ENCODE measurements at regions not wholly inside any gene's neighbourhood (a gene's known extent, or its start where the extent isn't known, plus 50 kb on each side); places are given as distances from the start of the nearest gene placed in this dataset.

DNA sequence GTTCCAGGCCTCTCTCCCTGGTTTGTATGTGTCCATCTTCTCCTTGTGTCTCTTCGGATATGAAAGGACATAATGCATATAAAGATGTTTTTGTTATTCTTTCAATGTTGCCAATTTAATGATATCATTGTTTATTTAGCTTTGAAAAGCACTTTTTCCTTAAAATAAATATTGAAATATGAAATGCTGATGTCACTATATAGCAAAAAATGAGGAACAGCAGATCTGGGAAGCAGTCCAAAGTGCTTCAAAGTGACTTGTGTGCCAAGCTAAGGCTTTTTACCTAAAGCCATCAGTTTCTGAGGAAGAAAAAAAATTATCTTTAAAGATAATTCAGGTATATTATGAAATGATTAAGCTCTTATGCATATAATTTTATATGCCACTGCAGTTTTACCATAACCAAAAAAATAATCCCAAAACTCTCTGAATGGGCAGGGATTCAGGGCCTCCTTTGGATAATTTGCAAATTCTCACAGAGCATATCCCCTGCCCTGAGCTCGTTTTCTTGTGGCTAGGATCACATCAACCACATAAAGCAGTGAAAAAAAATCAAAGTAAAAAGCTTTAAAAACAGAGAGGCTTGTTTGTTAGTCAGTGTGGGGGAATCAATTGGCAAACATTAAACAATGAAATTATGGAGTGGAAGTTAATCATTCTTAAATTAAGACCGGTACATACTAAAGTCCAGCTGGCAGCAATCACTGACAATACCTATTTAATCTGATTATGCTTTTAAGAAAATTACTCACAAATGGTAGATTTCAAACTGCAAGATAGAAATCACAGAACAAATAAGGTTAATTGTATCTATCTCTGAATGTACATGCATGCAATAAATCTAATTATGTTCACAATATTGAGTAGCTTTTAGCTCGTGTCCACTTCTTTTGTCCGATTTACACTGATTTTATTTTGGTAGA, 1027.9 kb upstream of the ADGRB3 start:
- H4K20me1 ChIP-seq (replicated peaks; ENCODE audit: control insufficient read depth, insufficient read depth, low read length), result no peaks in the 10 kb centered on the region
- no peak overlapping the region for H3K4me2 ChIP-seq (ENCODE audit: insufficient read depth, low read length)
- no peak overlapping the region for H3K27ac ChIP-seq (ENCODE audit: extremely low read depth, low read depth, low read length)
- in situ Hi-C loops (cut with MboI), result no loop called here
- H3K79me2 ChIP-seq (ENCODE audit: control insufficient read depth, insufficient read depth, low read length), result no peaks in the 10 kb centered on the region
- FAIRE-seq (no peak), DNase-seq (ENCODE audit: extremely low read depth in 1 of 4, low spot score in 3 of 4) (no peak), ATAC-seq (no peak)
- no peak overlapping the region for H3K9ac ChIP-seq (ENCODE audit: insufficient read depth in 1 of 2, low read depth in 2 of 2, low read length in 2 of 2)
- no TSS peak for BruUV-seq (replicated peaks)
- no peak overlapping the region for H3K4me3 ChIP-seq
- H3K27me3 ChIP-seq (ENCODE audit: control insufficient read depth in 2 of 2, insufficient read depth in 2 of 2, low read length in 2 of 2), result no peaks in the 10 kb centered on the region
- ChIA-PET CTCF (ENCODE audit: low intra/inter-chr PET ratio) (no interaction called here), POLR2A (interaction anchor here (0.7 to 1.0 kb wide), 2 partner anchors 72 to 274 kb away, joined by 3 read pairs; no protein-coding TSS in a partner anchor)
- 23% methylated on average over 5 of the region's 5 CpGs for WGBS (ENCODE audit: insufficient coverage, low coverage, missing lambda C conversion rate)
- TF ChIP-seq SPI1 (IDR thresholded peaks at IDR 0.05; ENCODE audit: borderline replicate concordance, low read depth, low read length) (peak; percentile 31; the same call in 1 of the 2 replicates), TFAM (CRISPR knock-in tag; conservative IDR thresholded peaks at IDR 0.05) (no peak), ZNF197 (CRISPR knock-in tag; IDR thresholded peaks at IDR 0.05; ENCODE audit: low read depth) (no peak)
- intact Hi-C loops (cut with micrococcal nuclease), result no loop called here
- no peaks in the 10 kb centered on the region for H3K9me3 ChIP-seq (replicated peaks; ENCODE audit: control insufficient read depth, insufficient read depth, low read depth, low read length)
- H3K9me1 ChIP-seq (ENCODE audit: control insufficient read depth, insufficient read depth, low read length), result no peaks in the 10 kb centered on the region
- H3K36me3 ChIP-seq (ENCODE audit: control insufficient read depth, insufficient read depth, low read length), result no peaks in the 10 kb centered on the region
- no peaks in the 10 kb centered on the region for H3K4me1 ChIP-seq (replicated peaks in 1 of 2; ENCODE audit: control insufficient read depth in 2 of 2, insufficient read depth in 2 of 2, low read length in 2 of 2)
- H2AFZ ChIP-seq (ENCODE audit: low read depth, low read length), result no peak overlapping the region

- no peaks in the 10 kb centered on the region for H3K4me1 ChIP-seq (replicated peaks in 1 of 2; ENCODE audit: control insufficient read depth in 2 of 2, insufficient read depth in 2 of 2, low read length in 2 of 2)
- ATAC-seq (no peak), DNase-seq (ENCODE audit: extremely low read depth in 1 of 4, low spot score in 3 of 4) (no peak), FAIRE-seq (no peak)
- H3K9me3 ChIP-seq (replicated peaks; ENCODE audit: control insufficient read depth, insufficient read depth, low read depth, low read length), result no peaks in the 10 kb centered on the region
- no peak overlapping the region for H3K9ac ChIP-seq (ENCODE audit: insufficient read depth in 1 of 2, low read depth in 2 of 2, low read length in 2 of 2)
- no peaks in the 10 kb centered on the region for H4K20me1 ChIP-seq (replicated peaks; ENCODE audit: control insufficient read depth, insufficient read depth, low read length)
- H3K79me2 ChIP-seq (ENCODE audit: control insufficient read depth, insufficient read depth, low read length), result no peaks in the 10 kb centered on the region
- no peak overlapping the region for H3K27ac ChIP-seq (ENCODE audit: extremely low read depth, low read depth, low read length)
- no TSS peak for BruUV-seq (replicated peaks)
- intact Hi-C loops (cut with micrococcal nuclease), result no loop called here
- no peak overlapping the region for H2AFZ ChIP-seq (ENCODE audit: low read depth, low read length)
- in situ Hi-C loops (cut with MboI), result no loop called here
- TF ChIP-seq THAP7 (CRISPR knock-in tag; IDR thresholded peaks at IDR 0.05), result no peak
- no peak for TF ChIP-seq MEF2A (IDR thresholded peaks at IDR 0.05; ENCODE audit: control insufficient read depth, low read depth, low read length)
- TF ChIP-seq, protein P1, sequence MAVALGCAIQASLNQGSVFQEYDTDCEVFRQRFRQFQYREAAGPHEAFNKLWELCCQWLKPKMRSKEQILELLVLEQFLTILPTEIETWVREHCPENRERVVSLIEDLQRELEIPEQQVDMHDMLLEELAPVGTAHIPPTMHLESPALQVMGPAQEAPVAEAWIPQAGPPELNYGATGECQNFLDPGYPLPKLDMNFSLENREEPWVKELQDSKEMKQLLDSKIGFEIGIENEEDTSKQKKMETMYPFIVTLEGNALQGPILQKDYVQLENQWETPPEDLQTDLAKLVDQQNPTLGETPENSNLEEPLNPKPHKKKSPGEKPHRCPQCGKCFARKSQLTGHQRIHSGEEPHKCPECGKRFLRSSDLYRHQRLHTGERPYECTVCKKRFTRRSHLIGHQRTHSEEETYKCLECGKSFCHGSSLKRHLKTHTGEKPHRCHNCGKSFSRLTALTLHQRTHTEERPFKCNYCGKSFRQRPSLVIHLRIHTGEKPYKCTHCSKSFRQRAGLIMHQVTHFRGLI (CRISPR knock-in tag; IDR thresholded peaks at IDR 0.05), result no peak
- TF ChIP-seq ASH1L (IDR thresholded peaks at IDR 0.05; ENCODE audit: borderline replicate concordance, low read depth, partially characterized antibody), result no peak
- no peaks in the 10 kb centered on the region for H3K9me1 ChIP-seq (ENCODE audit: control insufficient read depth, insufficient read depth, low read length)
- H3K36me3 ChIP-seq (ENCODE audit: control insufficient read depth, insufficient read depth, low read length), result no peaks in the 10 kb centered on the region
- H3K4me2 ChIP-seq (ENCODE audit: insufficient read depth, low read length), result no peak overlapping the region
- H3K27me3 ChIP-seq (ENCODE audit: control insufficient read depth in 2 of 2, insufficient read depth in 2 of 2, low read length in 2 of 2), result no peaks in the 10 kb centered on the region
- no peak overlapping the region for H3K4me3 ChIP-seq
- ChIA-PET POLR2A (no interaction called here), CTCF (ENCODE audit: low intra/inter-chr PET ratio) (no interaction called here)
- 25% methylated on average over 1 of the region's 1 CpG for WGBS (ENCODE audit: insufficient coverage, low coverage, missing lambda C conversion rate)
Observed at GRCh38 chr6:67594366-67594765, 1040.7 kb upstream of the ADGRB3 start.

Data from K562 (cell line).